SK-N-DZ (cell line): ENCODE measurements at regions not wholly inside any gene's neighbourhood (a gene's known extent, or its start where the extent isn't known, plus 50 kb on each side); places are given as distances from the start of the nearest gene placed in this dataset.

Experiments
- DNase-seq: peaks from one replicate; pipeline ENCODE4 v3.0.0-alpha.2; 2015; ENCODE audit warnings: low spot score

DNA sequence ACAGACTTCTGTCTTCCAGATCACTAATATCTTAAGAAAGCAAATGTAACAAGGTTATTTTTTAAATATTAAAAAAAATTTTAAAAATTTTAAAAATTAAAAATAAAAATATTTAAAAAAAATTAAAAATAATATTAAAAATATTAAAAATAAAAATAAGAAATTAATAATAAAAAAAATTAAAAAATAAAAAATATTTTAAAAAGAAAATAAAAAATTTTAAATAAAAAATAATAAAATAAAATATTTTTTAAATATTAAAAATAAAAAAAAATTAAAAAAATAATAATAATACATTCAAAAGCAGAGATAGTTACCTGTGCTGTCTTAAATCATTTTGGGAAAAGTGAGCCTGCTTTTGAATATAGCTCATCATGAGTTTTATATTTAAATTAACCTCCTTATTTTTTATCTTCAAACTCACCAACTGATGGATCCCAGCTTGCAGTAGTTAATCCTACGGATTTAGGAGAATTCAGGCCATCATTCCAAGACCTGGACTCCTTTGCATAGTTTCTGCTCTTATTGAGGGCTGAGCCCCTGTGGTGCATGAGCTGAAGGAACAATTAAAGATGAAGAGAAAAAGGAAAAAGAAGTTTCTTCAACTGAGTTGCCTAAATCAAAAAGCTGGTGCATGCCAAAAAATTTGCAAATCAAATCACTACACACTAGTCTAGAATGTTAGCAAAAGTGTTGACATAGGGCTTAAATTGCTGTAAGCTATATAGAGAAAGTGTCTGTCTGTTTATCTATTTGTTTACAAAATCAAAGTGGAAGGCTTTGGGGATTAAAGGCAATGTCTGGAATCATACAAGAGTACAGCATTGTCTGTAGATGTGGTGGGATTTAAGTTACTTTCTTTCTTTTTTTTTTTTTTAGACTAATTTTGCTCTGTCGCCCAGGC lies 50.5 kb upstream of the ZNF438 start:
- DNase-seq = no peak

DNA sequence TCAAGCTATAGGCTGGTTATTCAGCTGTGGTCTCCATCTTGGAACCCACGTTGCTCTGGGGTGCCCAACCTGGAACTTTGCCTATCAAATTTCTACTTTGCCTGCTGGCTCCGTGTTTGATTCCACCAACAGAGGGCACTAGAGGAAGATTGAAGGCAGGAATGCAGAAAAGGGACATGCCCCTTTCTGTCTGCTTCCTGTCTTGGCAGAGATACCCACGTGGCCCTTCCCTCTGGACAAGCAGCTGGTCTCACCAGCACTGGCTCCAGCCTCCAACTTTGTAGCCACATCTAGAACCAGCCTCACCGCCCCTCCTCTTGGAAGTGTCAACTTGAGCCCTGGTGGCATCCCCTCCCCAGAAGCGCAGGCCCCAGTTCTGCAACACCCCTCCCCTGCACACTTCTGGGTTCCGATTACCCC lies 52.1 kb upstream of the ZNF438 start:
- peak; percentile 65 for DNase-seq

DNA sequence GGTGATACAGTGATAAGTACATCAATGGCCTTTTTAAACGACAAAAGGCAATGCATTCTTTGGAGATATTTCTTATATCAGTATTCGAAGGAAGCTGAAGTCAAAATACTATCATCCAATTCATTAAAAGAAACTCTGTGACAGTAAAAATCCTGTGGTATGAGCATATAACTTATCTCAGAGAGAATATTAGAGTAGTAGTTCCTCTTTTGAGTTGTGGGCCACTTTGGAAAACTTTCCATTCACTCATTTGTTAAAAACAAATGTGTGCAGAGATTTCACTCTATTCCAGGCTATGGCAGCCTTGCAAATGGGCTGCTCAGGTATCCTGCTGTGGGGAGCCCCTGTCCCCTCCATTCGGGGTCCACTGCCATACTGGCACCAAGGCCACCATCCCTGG lies 55.3 kb upstream of the ZNF438 start:
- no peak for DNase-seq

DNA sequence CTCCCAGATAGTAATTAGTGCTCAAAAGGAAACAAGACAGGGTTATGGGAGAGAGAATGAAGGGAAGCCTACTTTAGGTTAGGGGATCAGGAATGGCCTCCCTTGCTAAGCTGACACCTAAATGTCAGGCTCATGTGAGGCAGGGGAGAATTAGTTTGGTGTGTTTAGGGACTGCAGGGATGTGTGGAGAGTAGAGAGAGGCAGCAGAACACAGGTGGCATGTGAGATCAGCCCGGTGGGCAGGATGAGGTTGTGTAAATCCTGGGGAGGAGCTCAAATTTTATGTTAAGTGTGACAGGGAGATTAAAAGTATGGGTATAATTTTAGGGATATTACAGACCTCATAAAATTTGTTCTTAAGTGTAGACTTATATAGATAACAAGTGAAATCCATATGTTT lies 56.2 kb upstream of the ZNF438 start:
- no peak for DNase-seq

DNA sequence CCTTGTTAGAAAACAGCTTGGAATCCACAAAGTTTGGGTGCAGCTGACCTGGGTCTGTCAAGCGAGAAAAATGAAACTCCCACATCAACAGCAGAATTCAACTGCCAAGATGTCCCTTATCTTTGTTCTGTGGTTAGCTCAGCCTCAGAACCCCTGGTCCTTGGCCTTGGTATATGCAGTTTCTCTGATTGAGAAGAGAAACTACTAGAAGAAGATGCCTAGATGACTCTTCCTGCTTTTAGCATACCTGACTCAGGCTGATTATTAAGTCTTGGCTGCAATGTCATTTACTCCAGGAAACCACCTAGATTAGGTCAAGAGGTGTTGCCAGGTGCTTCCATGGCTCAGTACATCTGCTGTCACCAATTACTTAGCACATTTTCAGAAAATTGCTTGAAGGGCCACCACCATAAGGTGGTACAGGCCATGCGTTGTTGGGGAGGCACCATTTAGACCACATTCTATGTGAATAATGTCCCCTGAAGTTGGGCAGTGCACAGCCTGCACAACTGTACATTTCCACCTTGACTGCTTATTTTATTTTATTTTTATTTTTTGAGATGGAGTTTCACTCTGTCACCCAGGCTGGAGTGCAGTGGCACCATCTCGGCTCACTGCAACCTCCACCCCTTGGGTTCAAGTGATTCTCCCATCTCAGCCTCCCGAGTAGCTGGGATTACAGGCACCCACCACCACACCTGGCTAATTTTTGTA lies 59.4 kb upstream of the ZNF438 start:
- no peak for DNase-seq

DNA sequence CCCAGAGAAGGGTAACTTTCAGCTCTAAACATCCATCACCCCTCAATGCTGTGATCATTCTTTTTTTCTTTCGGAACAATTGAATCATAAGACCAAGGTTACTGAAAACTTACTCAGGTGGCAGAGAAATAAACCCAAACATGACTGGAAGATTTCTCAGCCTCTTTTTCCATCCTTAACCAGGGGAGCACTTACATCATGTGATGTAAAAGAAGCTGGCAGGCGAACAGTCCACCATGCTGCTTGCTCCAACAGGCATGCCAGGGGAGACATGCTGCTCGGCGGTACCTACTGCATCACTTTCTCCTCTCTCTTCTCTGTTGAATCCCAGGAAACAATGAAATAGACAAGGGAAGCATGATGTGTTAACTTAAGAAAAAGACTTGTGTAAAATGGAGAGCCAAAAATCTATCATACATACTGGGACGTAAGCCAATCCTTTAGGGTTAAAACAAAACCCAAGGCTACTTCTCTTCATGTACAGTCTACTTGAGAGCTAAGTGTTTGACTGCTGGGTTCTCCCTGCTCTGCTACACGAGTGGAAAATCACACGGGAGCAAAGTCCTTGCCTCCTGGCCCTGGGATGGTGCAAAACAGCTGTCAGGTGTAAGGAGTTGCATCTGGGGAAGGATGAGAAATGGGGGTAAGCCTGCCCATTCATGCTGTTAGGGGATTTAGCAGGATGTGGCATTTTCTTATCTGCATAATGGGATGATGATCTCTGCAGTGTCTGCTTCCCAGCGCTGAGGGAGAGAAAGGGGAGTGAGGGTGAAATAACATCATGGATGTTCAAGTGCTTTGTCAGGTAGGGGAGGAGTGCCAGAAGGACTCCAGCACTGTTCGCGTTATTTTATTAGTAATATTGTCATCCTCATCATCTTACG lies 64.3 kb upstream of the ZNF438 start:
- peak; percentile 22 for DNase-seq

DNA sequence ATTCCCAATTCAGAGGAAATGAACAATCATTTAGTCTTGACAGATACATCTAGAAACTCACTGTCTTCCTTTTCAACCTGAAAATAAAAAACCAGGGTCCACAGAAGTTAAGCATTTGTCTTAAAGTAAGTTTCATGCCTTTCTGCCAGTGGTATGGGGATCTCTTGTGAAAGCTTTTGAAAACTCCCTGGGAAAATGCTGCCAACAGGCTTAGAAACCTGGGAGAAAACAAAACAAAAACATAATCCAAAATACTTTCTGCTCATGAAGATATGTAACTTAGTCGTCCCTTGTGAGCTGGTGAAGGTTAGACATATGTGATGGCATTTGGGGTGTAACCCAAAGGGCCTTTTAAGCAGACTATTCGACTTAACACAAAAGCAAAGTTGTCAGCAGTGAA lies 66.4 kb upstream of the ZNF438 start:
- no peak for DNase-seq

DNA sequence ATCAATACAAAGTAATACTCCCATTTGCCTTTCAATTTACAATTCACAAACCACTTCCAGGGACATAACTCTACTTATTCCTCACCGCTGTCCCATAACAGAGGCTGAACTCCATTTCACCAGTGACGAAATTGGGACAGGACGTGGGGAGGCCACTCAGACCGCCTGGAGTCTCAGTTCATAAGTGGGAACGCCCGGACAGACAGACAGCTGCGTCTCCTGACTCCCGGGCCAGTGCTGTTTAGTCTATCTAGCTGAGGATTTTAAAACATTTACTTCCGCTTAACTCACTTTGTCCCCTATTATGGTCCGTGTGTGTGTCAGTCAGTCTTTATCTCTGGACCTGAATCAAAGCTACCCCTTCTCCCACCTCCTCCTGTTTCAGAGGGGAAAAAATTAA lies 67.4 kb upstream of the ZNF438 start:
- DNase-seq = no peak

DNA sequence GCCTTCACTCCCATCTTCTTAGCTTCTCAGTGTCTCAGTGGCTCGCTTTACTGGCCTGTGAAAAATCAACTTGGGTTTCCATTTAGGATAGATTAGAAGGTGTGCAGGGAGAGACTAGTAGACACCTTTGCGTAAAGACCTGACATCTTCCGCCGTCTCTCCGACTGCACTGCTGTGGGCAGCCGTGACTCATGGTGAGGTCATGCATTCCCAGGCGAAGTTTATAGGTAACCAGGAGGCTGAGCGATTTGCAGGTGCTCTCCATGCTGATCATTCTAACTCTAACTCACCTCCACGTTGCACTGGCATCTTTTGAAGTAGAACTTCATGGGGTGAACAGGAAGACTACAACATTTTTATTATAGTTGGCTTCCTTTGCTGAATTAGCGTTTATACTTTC lies 68.0 kb upstream of the ZNF438 start:
- no peak for DNase-seq

DNA sequence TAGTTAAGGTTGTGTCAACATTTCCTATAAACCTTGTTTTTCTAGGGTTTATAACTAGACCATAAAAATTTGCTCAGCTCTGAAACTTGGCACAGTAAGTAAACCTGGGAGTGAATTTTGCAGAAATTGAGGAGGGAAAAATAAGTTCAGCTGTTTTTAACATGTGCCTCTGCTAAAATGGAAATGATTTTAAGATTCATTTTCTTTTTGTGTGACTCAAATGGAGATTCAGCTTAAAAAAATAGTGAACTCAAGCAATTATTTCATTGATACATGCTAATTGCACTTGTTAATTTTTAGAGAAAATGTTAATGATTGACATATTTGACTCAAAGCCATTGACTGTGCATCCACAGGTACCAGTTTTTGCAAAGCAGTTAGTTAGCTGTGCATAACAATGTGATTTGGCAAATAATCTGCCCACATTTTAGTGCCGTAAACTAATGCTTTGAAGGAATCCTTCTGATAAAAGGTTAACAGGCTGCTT lies 68.5 kb upstream of the ZNF438 start:
- DNase-seq = no peak

DNA sequence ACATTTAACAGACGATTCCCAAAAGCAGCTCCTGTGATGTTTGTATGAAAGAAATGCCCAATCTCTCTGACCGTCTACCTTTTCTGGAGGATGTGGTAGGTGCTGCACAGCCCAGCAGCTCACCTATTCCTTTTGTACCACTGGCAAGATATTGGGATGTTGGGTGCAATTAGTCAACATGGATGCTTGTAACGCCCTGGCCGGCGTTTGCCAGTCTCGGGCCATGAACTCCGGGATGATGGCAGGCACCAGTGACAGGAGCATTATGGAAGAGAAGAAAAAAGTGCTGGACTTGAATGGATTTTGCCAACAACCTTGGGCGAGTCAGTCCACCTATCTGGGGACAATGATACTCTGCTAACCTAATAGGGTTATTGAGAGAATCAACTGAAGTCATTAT lies 69.0 kb upstream of the ZNF438 start:
- no peak for DNase-seq

DNA sequence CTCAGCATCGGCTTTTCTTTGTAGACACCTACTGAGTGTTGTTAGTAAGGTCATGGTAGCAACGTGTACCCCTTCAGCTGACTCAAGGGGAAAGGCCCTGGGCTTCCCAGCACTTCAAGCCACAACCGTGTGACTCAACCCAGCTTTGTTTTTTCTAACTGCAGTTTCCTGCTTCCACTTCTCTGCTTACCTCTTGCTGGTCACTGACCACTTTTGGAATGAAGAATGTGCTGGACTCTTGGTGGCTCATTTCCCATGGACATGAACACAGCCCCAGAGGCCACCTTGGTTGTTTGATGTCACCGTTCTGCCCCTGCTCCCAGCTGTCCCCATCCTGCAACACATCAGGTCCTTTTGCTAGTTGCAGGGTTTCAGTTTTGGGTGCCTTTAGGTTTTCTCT lies 69.5 kb upstream of the ZNF438 start:
- DNase-seq = no peak

DNA sequence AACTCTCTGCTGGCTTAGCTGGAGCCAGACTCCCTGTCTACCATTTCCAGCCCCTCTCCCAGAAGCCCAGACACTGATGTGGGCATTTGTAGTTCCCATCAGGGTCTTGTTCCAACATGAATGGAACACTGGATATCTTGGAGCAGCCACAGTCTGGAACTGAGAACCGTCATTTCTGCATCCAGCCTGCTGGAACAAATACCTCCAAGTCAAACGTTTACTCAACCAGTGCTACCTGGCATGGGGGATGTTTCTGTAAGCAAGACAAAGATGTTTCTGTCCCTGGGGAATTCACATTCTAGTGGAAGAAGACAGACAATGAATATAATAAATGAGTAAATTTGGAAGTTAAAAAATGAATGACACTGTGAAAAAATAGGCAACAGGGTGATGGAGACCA lies 70.8 kb upstream of the ZNF438 start:
- DNase-seq = no peak

DNA sequence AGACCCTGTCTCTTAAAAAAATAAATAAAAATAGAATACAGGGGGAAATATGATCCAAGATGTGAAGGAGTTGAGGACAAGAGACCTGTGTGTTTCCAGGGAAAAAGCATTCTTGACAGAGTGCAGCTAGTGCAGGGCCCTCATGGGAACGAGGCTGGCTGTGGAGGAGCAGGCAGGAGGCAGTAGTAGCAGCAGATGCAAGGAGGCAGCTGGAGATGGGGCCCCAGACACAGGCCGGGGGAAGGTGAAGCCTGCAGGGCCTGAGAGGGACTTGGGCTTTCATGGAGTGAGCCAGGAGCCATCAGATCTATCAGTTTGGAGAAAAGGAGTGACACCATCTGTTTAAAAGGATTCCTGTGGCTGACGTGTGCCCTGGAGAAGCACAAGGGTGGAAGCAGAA lies 71.4 kb upstream of the ZNF438 start:
- peak; percentile 31 for DNase-seq

DNA sequence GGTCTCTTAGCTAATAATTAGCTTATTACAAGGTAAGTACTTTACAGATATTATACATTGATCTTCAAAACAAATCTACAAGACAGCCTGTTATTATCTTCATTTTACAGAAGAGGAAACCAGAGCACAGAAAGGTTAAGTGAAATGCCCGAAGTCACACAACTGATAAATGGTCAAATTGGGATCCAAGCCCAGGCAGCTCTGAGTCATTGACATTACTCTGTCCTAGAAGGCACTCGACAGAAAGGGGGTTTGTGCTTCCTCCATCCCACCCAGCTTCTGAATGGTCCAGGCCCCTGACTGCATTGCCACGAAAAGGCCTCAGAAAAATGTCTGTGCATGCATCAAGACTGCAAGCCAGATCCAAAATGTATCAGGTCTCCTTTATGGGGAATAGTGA lies 81.3 kb upstream of the ZNF438 start:
- DNase-seq = no peak

DNA sequence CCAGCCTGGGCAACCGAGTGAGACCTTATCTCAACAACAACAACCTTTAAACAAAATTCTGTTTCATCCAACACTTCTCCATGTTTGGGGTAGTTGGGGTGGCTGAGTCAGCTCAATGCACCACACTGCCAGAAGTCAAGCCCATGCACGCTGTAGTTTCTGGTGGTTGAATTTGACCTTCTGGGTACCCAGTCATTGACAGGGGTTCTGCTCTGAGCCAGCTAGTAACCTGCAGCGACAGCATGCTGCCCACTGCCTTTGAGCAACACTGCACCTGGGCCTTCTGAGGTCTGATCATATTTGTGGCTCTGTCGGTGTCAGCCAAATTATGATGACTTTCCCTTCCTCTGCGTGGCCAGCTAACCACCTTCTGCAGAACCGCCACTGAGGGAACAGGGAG lies 84.6 kb upstream of the ZNF438 start:
- no peak for DNase-seq

DNA sequence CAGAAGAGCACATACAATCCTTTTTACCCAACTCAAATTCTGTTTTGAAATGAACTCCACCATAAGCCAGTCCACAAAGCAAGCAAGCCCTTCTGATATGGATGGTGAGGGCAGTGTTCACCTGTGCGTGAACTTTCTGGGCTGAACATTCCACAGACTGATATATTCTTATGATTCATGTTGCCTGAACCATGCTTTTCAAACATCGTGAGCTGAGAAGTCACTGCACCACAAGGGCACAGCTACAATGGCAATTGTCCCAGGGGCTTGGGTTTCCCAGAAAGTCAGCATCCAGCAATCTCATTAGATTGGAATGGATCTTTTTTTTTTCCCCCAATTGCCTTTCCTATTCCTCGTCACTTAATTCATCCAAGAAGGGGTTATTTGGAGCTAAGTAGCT lies 86.9 kb upstream of the ZNF438 start:
- DNase-seq = no peak

DNA sequence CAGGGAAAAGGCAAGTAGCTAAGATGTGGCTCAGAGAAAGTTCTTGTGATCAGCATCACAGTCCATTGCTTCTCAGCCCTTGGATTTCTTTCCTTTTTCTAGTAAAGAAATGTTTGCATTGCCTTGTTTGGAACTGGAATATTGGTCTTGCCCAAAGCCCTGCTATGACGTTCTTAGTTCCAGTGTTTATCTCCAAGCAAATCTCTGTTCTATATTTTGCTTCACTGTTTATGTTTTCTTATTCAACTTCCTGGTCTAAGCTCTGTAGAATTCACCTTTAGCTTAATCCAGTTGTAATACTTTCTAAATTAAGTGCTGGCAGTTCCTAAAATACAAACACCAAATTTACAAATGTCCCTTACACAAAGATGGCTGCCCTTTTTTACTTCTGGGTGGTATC lies 88.7 kb upstream of the ZNF438 start:
- no peak for DNase-seq

DNA sequence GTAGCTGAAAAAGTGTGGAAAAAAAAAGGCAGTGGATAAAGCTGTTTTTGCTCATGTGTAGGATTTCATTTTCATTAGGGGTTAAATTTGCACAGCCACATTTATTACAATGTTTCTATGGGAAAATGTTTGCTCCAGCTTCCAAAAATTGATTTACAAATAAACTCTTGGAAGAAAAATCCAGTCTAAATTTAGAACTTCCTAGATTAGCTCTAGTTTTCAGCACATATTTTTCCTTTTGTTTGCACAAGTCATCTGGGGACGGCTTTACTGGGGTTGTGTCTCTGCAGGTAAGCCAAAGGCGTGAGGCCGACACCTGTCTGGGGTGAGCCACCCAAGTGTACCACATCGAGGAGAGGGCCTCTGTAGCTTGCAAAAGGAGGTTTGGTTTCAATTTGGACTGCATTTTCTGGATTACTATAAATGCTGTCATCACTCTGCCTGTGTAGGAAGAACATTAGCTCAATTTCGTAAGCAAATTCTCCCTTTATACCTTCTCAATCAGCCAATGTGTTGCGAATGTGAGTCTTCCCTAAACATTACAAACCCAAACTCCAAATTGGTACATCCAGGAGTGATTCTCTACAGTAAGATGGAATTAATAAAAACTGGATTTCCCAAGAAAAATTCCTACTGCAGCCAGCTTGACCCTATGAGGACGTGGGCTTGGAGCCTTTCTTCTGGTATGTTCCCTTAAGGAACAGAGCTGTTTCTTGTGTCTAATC lies 89.5 kb upstream of the ZNF438 start:
- DNase-seq = no peak

DNA sequence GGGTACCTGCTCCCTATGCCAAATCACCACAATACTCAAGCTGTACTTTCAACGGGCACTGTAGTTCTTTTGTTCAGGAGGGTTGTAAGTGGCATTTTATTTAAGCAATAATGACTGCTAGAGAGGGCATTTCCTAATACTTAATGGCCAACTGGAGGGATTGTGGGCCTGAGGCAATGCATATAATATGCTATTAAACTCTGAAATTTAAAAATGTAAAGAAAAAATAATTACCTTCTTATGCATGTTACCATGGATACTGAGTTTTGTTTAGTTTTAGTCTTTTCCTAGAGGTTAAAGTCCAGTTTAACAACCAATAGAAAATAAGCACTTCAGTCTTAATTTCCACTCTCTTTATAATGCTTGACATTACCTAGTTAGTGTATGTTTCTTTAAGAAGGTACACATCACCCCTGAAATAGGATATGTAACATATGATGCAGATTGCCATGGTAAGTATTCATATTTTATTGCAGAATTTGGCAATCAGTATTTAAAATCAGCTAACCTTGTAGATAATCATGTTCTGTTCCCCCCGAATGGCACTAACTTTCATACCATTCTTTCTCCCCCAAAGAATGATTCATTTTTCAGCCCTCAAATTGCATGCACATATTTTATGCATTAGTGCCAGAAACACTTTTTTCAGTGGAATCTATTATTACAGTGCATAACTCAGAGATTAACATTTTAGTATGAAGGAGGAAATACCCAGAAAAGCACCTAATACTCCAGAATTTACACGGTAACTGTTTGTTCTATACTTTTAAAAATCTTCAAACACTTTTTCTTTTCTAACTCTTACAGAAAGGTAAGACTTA lies 90.3 kb upstream of the ZNF438 start:
- no peak for DNase-seq
